ENCODE measurements at regions not wholly inside any gene's neighbourhood (a gene's known extent, or its start where the extent isn't known, plus 50 kb on each side); places are given as distances from the start of the nearest gene placed in this dataset.

GRCh38 chr4:167985565-167985964 is 106.8 kb upstream of the ANXA10 start:
- TF ChIP-seq RARB (CRISPR knock-in tag; IDR thresholded peaks at IDR 0.05) (no peak), ISL1 (CRISPR knock-in tag; IDR thresholded peaks at IDR 0.05) (no peak), GLIS3 (CRISPR knock-in tag; IDR thresholded peaks at IDR 0.05) (no peak), CREB5 (CRISPR knock-in tag; IDR thresholded peaks at IDR 0.05; ENCODE audit: low read depth) (no peak), PATZ1 (CRISPR knock-in tag; IDR thresholded peaks at IDR 0.05; ENCODE audit: borderline replicate concordance) (no peak), ESRRG (CRISPR knock-in tag; IDR thresholded peaks at IDR 0.05) (no peak), ARNTL (CRISPR knock-in tag; IDR thresholded peaks at IDR 0.05; ENCODE audit: borderline replicate concordance, low read depth) (no peak), ZNF8 (CRISPR knock-in tag; IDR thresholded peaks at IDR 0.05) (no peak), POU6F1 (CRISPR knock-in tag; IDR thresholded peaks at IDR 0.05; ENCODE audit: borderline replicate concordance, low read depth) (no peak)

Measured in SK-N-SH treated with all-trans-retinoic acid at 6 μM for 48 hours (cell line).